SK-N-SH (cell line): ENCODE measurements at regions not wholly inside any gene's neighbourhood (a gene's known extent, or its start where the extent isn't known, plus 50 kb on each side); places are given as distances from the start of the nearest gene placed in this dataset.

ENCODE experiments used
- CTCF ChIA-PET: fragments of 300-600, 350-600 bp; formaldehyde crosslinking; extraction: SDS; loops from one replicate; lab custom pipeline; 2021; lab: Yijun Ruan, JAX
- POLR2A ChIA-PET: fragments of 350-600 bp; sonication (Branson Sonifier 250); formaldehyde crosslinking; extraction: SDS; loops from one replicate; lab custom pipeline; 2020; ENCODE audit warnings: antibody characterized with exemption, inconsistent platforms; lab: Yijun Ruan, JAX
- DNase-seq: peaks from one replicate; pipeline ENCODE4 v3.0.0; 2012
- H2AFZ ChIP-seq: fragments of 200-600 bp; sonication (generic); 2 replicates; pipeline ENCODE4 v1.8.1; 2016; ENCODE audit warnings: antibody characterized with exemption, mild to moderate bottlenecking, low read depth
- H3F3A ChIP-seq: fragments of 200-600 bp; sonication (generic); replicated peaks from 2 replicates; pipeline ENCODE3; 2016; ENCODE audit warnings: antibody characterized with exemption, mild to moderate bottlenecking; ENCODE audit not compliant: insufficient read depth
- H3K27ac ChIP-seq, 2 experiments: fragments of 200-500 bp in 1 of 2; fragments of 200-600 bp in 1 of 2; sonication (Bioruptor generic) in 1 of 2; sonication (generic), shearing (Covaris generic) in 1 of 2; 2 replicates each; pipeline versions ENCODE4 v1.5.1 to v1.6.1; 2014 to 2016; ENCODE audit warnings: low read depth in 2 of 2, inconsistent platforms in 1 of 2, low read length in 1 of 2, mild to moderate bottlenecking in 1 of 2, mixed read lengths in 1 of 2
- H3K27me3 ChIP-seq: fragments of 200-600 bp; sonication (generic), shearing (Covaris generic); 2 replicates; pipeline ENCODE4 v1.6.1; 2016; ENCODE audit warnings: mixed run types; ENCODE audit not compliant: insufficient read depth
- H3K36me3 ChIP-seq, 2 experiments: fragments of 200-500 bp in 1 of 2; fragments of 200-600 bp in 1 of 2; sonication (Bioruptor generic) in 1 of 2; sonication (generic) in 1 of 2; replicated peaks in 1 of 2; 2 replicates each; pipeline versions ENCODE3 to v1.5.1; 2014 to 2016; ENCODE audit warnings: low read length in 1 of 2, mild to moderate bottlenecking in 1 of 2; ENCODE audit not compliant: insufficient read depth in 2 of 2, control insufficient read depth in 1 of 2
- H3K4me1 ChIP-seq, 2 experiments: fragments of 200-500 bp in 1 of 2; fragments of 200-600 bp in 1 of 2; sonication (Bioruptor generic) in 1 of 2; sonication (generic), shearing (Covaris generic) in 1 of 2; 2 replicates each; pipeline versions ENCODE4 v1.5.1 to v1.6.1; 2014 to 2016; ENCODE audit warnings: low read depth in 1 of 2, low read length in 1 of 2, mixed run types in 1 of 2; ENCODE audit not compliant: insufficient read depth in 2 of 2, control insufficient read depth in 1 of 2
- H3K4me2 ChIP-seq: fragments of 200-600 bp; sonication (generic), shearing (Covaris generic); 2 replicates; pipeline ENCODE4 v1.6.1; 2017; ENCODE audit warnings: mixed run types
- H3K4me3 ChIP-seq, 2 experiments: fragments of 200-500 bp in 1 of 2; fragments of 200-600 bp in 1 of 2; sonication (Bioruptor generic) in 1 of 2; sonication (generic), shearing (Covaris generic) in 1 of 2; 2 replicates each; pipeline versions ENCODE4 v1.5.1 to v1.8.1; 2014 to 2016; ENCODE audit warnings: low read depth in 2 of 2, inconsistent platforms in 1 of 2, low read length in 1 of 2, mild to moderate bottlenecking in 1 of 2, mixed read lengths in 1 of 2, moderate library complexity in 1 of 2
- H3K79me2 ChIP-seq: fragments of 200-600 bp; sonication (generic); 2 replicates; pipeline ENCODE4 v1.8.1; 2017; ENCODE audit warnings: mild to moderate bottlenecking; ENCODE audit not compliant: insufficient read depth
- H3K9ac ChIP-seq: fragments of 200-600 bp; sonication (generic); 2 replicates; pipeline ENCODE4 v1.6.1; 2017; ENCODE audit warnings: mixed run types
- H3K9me2 ChIP-seq: fragments of 200-600 bp; sonication (generic); 2 replicates; pipeline ENCODE4 v1.6.1; 2017; ENCODE audit warnings: mixed run types
- H3K9me3 ChIP-seq: fragments of 200-600 bp; sonication (generic); 2 replicates; pipeline ENCODE4 v1.6.1; 2017; ENCODE audit warnings: mixed run types, mild to moderate bottlenecking, moderate library complexity
- H4K20me1 ChIP-seq: fragments of 200-600 bp; sonication (generic); 2 replicates; pipeline ENCODE4 v1.6.1; 2017; ENCODE audit warnings: mild to moderate bottlenecking, mixed run types; ENCODE audit not compliant: insufficient read depth
- IRF3 ChIP-seq: fragments of 150-350 bp; IDR thresholded peaks from 2 replicates; pipeline ENCODE4 v1.6.1; 2016; ENCODE audit warnings: mild to moderate bottlenecking, low read depth, low read length
- MEF2A ChIP-seq: IDR thresholded peaks from 2 replicates; pipeline ENCODE4 v1.4.0; 2012; ENCODE audit warnings: low read depth, borderline replicate concordance
- MXI1 ChIP-seq: IDR thresholded peaks from 2 replicates; pipeline ENCODE4 v1.6.1; 2012; ENCODE audit warnings: mild to moderate bottlenecking, low read depth, low read length, improper control_type of control experiment
- RAD21 ChIP-seq: IDR thresholded peaks from 2 replicates; pipeline ENCODE4 v1.6.1; 2012; ENCODE audit warnings: mild to moderate bottlenecking, low read length
- RXRA ChIP-seq: IDR thresholded peaks from 2 replicates; pipeline ENCODE4 v1.4.0; 2012; ENCODE audit warnings: low read depth, mild to moderate bottlenecking, borderline replicate concordance
- SIN3A ChIP-seq: IDR thresholded peaks from 2 replicates; pipeline ENCODE4 v1.6.1; 2012; ENCODE audit warnings: low read depth, mild to moderate bottlenecking, low read length, moderate library complexity, borderline replicate concordance
- TAF1 ChIP-seq: IDR thresholded peaks from 2 replicates; pipeline ENCODE4 v1.6.1; 2012; ENCODE audit warnings: low read depth, mild to moderate bottlenecking, low read length, moderate library complexity, borderline replicate concordance
- TCF12 ChIP-seq: IDR thresholded peaks from 2 replicates; pipeline ENCODE4 v1.4.0; 2012
- USF1 ChIP-seq: IDR thresholded peaks from 2 replicates; pipeline ENCODE4 v1.4.0; 2012; ENCODE audit warnings: low read depth, borderline replicate concordance
- ZBTB33 ChIP-seq: IDR thresholded peaks from 2 replicates; pipeline ENCODE4 v1.4.0; 2012; ENCODE audit warnings: low read depth, borderline replicate concordance
- WGBS: methylation state at CpG from one replicate; pipeline ENCODE4 v1.1.6; 2017; ENCODE audit warnings: low lambda C conversion rate; 5-methylcytosine and 5-hydroxymethylcytosine counted together
- TF ChIP-seq, protein P1 (sequence below): IDR thresholded peaks from 2 replicates; pipeline ENCODE4 v1.4.0; 2012; ENCODE audit warnings: low read depth

- no peak for DNase-seq
- H3F3A ChIP-seq, result peaks cover 5% of the 10 kb centered on the region
- no peak overlapping the region for H2AFZ ChIP-seq
- H3K9me2 ChIP-seq, result no peaks in the 10 kb centered on the region
- H4K20me1 ChIP-seq, result no peaks in the 10 kb centered on the region
- H3K4me1 ChIP-seq, result peaks cover 17 to 18% of the 10 kb centered on the region in 2 experiments; a peak in 3 of 4 replicates
- CTCF ChIA-PET, result interaction anchor here (3.1 kb wide), 1 partner anchor 20 kb away, joined by 15 read pairs; no protein-coding TSS in a partner anchor
- no peaks in the 10 kb centered on the region for H3K79me2 ChIP-seq
- TF ChIP-seq RAD21 (no peak), TAF1 (no peak), USF1 (no peak), SIN3A (no peak), ZBTB33 (no peak), TCF12 (no peak), IRF3 (no peak), MXI1 (no peak), RXRA (no peak)
- TF ChIP-seq, all 33 proteins: peak for 0
- Histone ChIP-seq H3K36me3 (no peaks in the 10 kb centered on the region), H3K27me3 (peaks cover 2% of the 10 kb centered on the region; the same call in 1 of the 2 replicates), H3K4me2 (no peak overlapping the region), H3K4me3 (no peak overlapping the region), H3K27ac (no peak overlapping the region), H3K9ac (no peak overlapping the region), H3K9me3 (no peaks in the 10 kb centered on the region)
- 63% methylated on average over 12 of the region's 13 CpGs for WGBS
- POLR2A ChIA-PET, result no interaction called here
These were observed 404.1 kb downstream of the RAPGEF2 start for GRCh38 chr4:159506801-159507517.

DNA sequence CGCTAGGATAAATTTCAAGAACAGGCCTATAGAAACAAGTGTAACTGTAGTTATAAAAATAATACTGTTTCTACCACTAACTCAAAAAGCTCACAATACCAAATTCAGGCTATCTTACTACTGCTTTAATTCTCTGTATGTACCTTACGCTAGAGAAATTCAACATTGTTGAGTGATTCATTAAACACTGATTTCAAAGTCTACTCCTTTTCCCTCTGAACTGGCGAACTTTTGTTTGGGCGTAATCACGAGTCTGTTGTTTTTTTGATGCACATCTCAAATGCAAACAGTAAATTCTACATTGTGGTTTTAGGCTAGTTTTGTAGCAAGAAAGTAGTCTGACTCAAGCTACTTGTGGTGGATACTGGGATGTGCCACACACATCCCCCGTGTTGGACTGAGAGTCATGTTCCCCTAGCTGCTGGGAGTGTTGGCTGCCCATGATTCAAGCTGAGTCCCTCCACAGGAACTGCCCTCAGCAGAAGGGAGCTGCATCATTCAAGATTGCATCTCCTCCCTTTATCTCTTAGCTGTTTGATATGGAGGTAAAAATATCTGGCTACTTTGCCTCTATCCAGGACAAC lies 406.1 kb downstream of the RAPGEF2 start:
- Histone ChIP-seq H3K27me3 (no peaks in the 10 kb centered on the region), H3K36me3 (no peaks in the 10 kb centered on the region), H3F3A (peaks cover 5% of the 10 kb centered on the region), H3K4me3 (no peak overlapping the region), H3K9me2 (no peaks in the 10 kb centered on the region), H3K9me3 (no peaks in the 10 kb centered on the region), H3K9ac (no peak overlapping the region), H3K79me2 (no peaks in the 10 kb centered on the region), H3K27ac (no peak overlapping the region), H3K4me1 (peaks cover 17 to 18% of the 10 kb centered on the region in 2 experiments; a peak in 3 of 4 replicates), H3K4me2 (no peak overlapping the region), H2AFZ (no peak overlapping the region), H4K20me1 (no peaks in the 10 kb centered on the region)
- no peak for DNase-seq
- TF ChIP-seq MEF2A, result no peak
- TF ChIP-seq, protein P1, sequence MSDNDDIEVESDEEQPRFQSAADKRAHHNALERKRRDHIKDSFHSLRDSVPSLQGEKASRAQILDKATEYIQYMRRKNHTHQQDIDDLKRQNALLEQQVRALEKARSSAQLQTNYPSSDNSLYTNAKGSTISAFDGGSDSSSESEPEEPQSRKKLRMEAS, result no peak
- WGBS, result 58% methylated on average over 6 of the region's 6 CpGs
- ChIA-PET CTCF (interaction anchor here (2.2 kb wide), 1 partner anchor 22 kb away, joined by 5 read pairs; no protein-coding TSS in a partner anchor), POLR2A (no interaction called here)
